ENCODE measurements at regions not wholly inside any gene's neighbourhood (a gene's known extent, or its start where the extent isn't known, plus 50 kb on each side); places are given as distances from the start of the nearest gene placed in this dataset.

DNA sequence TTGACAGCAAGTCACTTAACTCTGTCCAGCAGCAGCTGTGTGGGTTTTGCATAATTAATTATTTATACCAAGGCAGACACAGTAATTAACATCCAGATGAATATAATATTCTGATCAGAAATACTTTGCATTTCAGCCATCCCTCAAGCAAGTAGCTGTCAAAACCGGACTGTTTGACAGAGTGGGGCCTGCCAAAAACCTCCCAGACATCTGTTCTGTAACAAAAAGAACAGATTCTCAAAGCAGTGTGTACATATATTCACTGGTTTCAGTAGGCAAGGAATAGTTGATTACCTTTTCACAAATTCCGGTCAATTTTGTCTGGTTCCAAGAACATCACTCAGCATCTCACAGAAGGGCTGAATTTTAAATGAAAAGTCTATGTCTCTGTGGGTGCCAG is 291.6 kb downstream of the CMPK2 start:
- TF ChIP-seq, protein P1, sequence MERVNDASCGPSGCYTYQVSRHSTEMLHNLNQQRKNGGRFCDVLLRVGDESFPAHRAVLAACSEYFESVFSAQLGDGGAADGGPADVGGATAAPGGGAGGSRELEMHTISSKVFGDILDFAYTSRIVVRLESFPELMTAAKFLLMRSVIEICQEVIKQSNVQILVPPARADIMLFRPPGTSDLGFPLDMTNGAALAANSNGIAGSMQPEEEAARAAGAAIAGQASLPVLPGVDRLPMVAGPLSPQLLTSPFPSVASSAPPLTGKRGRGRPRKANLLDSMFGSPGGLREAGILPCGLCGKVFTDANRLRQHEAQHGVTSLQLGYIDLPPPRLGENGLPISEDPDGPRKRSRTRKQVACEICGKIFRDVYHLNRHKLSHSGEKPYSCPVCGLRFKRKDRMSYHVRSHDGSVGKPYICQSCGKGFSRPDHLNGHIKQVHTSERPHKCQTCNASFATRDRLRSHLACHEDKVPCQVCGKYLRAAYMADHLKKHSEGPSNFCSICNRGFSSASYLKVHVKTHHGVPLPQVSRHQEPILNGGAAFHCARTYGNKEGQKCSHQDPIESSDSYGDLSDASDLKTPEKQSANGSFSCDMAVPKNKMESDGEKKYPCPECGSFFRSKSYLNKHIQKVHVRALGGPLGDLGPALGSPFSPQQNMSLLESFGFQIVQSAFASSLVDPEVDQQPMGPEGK (CRISPR knock-in tag; IDR thresholded peaks at IDR 0.05; ENCODE audit: borderline replicate concordance), result no peak
- TF ChIP-seq, protein P2, sequence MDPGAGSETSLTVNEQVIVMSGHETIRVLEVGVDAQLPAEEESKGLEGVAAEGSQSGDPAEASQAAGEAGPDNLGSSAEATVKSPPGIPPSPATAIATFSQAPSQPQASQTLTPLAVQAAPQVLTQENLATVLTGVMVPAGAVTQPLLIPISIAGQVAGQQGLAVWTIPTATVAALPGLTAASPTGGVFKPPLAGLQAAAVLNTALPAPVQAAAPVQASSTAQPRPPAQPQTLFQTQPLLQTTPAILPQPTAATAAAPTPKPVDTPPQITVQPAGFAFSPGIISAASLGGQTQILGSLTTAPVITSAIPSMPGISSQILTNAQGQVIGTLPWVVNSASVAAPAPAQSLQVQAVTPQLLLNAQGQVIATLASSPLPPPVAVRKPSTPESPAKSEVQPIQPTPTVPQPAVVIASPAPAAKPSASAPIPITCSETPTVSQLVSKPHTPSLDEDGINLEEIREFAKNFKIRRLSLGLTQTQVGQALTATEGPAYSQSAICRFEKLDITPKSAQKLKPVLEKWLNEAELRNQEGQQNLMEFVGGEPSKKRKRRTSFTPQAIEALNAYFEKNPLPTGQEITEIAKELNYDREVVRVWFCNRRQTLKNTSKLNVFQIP (CRISPR knock-in tag; IDR thresholded peaks at IDR 0.05; ENCODE audit: borderline replicate concordance, low read depth), result no peak
- TF ChIP-seq ZFP3 (CRISPR knock-in tag; IDR thresholded peaks at IDR 0.05), result no peak
- no peak for TF ChIP-seq BACH2 (CRISPR knock-in tag; IDR thresholded peaks at IDR 0.05; ENCODE audit: borderline replicate concordance)
- TF ChIP-seq TCF4 (CRISPR knock-in tag; IDR thresholded peaks at IDR 0.05; ENCODE audit: borderline replicate concordance), result no peak
- no peak for TF ChIP-seq ZNF70 (CRISPR knock-in tag; IDR thresholded peaks at IDR 0.05)
- TF ChIP-seq, protein P3, sequence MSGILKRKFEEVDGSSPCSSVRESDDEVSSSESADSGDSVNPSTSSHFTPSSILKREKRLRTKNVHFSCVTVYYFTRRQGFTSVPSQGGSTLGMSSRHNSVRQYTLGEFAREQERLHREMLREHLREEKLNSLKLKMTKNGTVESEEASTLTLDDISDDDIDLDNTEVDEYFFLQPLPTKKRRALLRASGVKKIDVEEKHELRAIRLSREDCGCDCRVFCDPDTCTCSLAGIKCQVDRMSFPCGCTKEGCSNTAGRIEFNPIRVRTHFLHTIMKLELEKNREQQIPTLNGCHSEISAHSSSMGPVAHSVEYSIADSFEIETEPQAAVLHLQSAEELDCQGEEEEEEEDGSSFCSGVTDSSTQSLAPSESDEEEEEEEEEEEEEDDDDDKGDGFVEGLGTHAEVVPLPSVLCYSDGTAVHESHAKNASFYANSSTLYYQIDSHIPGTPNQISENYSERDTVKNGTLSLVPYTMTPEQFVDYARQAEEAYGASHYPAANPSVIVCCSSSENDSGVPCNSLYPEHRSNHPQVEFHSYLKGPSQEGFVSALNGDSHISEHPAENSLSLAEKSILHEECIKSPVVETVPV (CRISPR knock-in tag; IDR thresholded peaks at IDR 0.05), result no peak
- no peak for TF ChIP-seq OSR1 (CRISPR knock-in tag; IDR thresholded peaks at IDR 0.05)
- TF ChIP-seq ARNTL (CRISPR knock-in tag; IDR thresholded peaks at IDR 0.05; ENCODE audit: borderline replicate concordance, low read depth), result no peak
- no peak for TF ChIP-seq ESRRG (CRISPR knock-in tag; IDR thresholded peaks at IDR 0.05)
- TF ChIP-seq ISL1 (CRISPR knock-in tag; IDR thresholded peaks at IDR 0.05), result no peak
- TF ChIP-seq TOX (CRISPR knock-in tag; IDR thresholded peaks at IDR 0.05; ENCODE audit: borderline replicate concordance), result no peak

Measured in SK-N-SH treated with all-trans-retinoic acid at 6 μM for 48 hours (cell line).